Lower leg skin (tissue), 4 donors: ENCODE measurements at regions not wholly inside any gene's neighbourhood (a gene's known extent, or its start where the extent isn't known, plus 50 kb on each side); places are given as distances from the start of the nearest gene placed in this dataset.

Experiments
- DNase-seq, 2 donors: peaks; one replicate each; pipeline ENCODE4 v3.0.0-alpha.2; 2019; ENCODE audit warnings: low spot score in 2 of 2
- H3K4me3 ChIP-seq: fragments of 200-600 bp; sonication (generic); 2 replicates; pipeline ENCODE4 v1.5.1; 2017; ENCODE audit warnings: mild to moderate bottlenecking, low read depth; ENCODE audit not compliant: poor library complexity, severe bottlenecking
- CTCF ChIP-seq, 3 donors: fragments of 450-650 bp; IDR thresholded peaks; one replicate each; pipeline ENCODE4 v1.5.1; 2016; ENCODE audit warnings: antibody characterized with exemption in 3 of 3, mild to moderate bottlenecking in 3 of 3, moderate library complexity in 2 of 3
- POLR2A ChIP-seq, 2 donors: fragments of 450-650 bp; IDR thresholded peaks; one replicate each; pipeline ENCODE4 v1.6.1; 2016 to 2017; ENCODE audit warnings: antibody characterized with exemption in 2 of 2, mild to moderate bottlenecking in 1 of 2, moderate library complexity in 1 of 2
- WGBS, 2 donors: methylation state at CpG; one replicate each; pipeline ENCODE4 v1.1.5; 2018; 5-methylcytosine and 5-hydroxymethylcytosine counted together
- intact Hi-C: fragments of 100-400 bp; cut with DNase I; formaldehyde crosslinking; loops from one replicate; pipeline ENCODE4 v1.15.0; 2023; ENCODE audit warnings: low total_unique reads

GRCh38 chr10:3882855-3883254 lies 97.8 kb upstream of the KLF6 start:
- no peak overlapping the region for H3K4me3 ChIP-seq
- intact Hi-C loops = no loop called here
- no peak for TF ChIP-seq CTCF (IDR thresholded peaks at IDR 0.05)
- TF ChIP-seq POLR2A (IDR thresholded peaks at IDR 0.05) = no peak
- WGBS, 2 donors = 91 to 98% methylated on average over 4 of the region's 4 CpGs
- DNase-seq = no peak

GRCh38 chr10:3881622-3882021 lies 96.6 kb upstream of the KLF6 start:
- H3K4me3 ChIP-seq = no peak overlapping the region
- 59 to 60% methylated on average over 3 of the region's 3 CpGs for WGBS, 2 donors
- intact Hi-C loops = no loop called here
- DNase-seq = no peak
- no peak for TF ChIP-seq CTCF (IDR thresholded peaks at IDR 0.05)
- TF ChIP-seq POLR2A (IDR thresholded peaks at IDR 0.05) = no peak

GRCh38 chr10:3879073-3879472 lies 94.1 kb upstream of the KLF6 start:
- TF ChIP-seq POLR2A (IDR thresholded peaks at IDR 0.05) (no peak), CTCF (IDR thresholded peaks at IDR 0.05) (no peak)
- 84 to 87% methylated on average over 8 of the region's 8 CpGs for WGBS, 2 donors
- H3K4me3 ChIP-seq = no peak overlapping the region
- intact Hi-C loops = no loop called here
- no peak for DNase-seq

GRCh38 chr10:3877211-3878000 lies 92.4 kb upstream of the KLF6 start:
- DNase-seq = no peak
- TF ChIP-seq POLR2A (IDR thresholded peaks at IDR 0.05) (no peak), CTCF (IDR thresholded peaks at IDR 0.05) (no peak)
- 70 to 81% methylated on average over 4 of the region's 4 CpGs for WGBS, 2 donors
- H3K4me3 ChIP-seq = no peak overlapping the region
- intact Hi-C loops = no loop called here

GRCh38 chr10:3876350-3876962 lies 91.4 kb upstream of the KLF6 start:
- H3K4me3 ChIP-seq = no peak overlapping the region
- DNase-seq = no peak
- TF ChIP-seq CTCF (IDR thresholded peaks at IDR 0.05) = no peak
- no peak for TF ChIP-seq POLR2A (IDR thresholded peaks at IDR 0.05)
- WGBS, 2 donors = 70 to 91% methylated on average over 8 of the region's 8 CpGs
- intact Hi-C loops = no loop called here
